Lower leg skin (tissue), 3 donors: ENCODE measurements at regions not wholly inside any gene's neighbourhood (a gene's known extent, or its start where the extent isn't known, plus 50 kb on each side); places are given as distances from the start of the nearest gene placed in this dataset.

Experiments
- POLR2A ChIP-seq, 2 donors: fragments of 450-650 bp; IDR thresholded peaks; one replicate each; pipeline ENCODE4 v1.6.1; 2016 to 2017; ENCODE audit warnings: antibody characterized with exemption in 2 of 2, mild to moderate bottlenecking in 1 of 2, moderate library complexity in 1 of 2
- TF ChIP-seq, protein P1 (sequence below), 3 donors: fragments of 450-650 bp; IDR thresholded peaks; one replicate each; pipeline ENCODE4 v1.5.1; 2016; ENCODE audit warnings: antibody characterized with exemption in 3 of 3, mild to moderate bottlenecking in 3 of 3, moderate library complexity in 2 of 3

DNA sequence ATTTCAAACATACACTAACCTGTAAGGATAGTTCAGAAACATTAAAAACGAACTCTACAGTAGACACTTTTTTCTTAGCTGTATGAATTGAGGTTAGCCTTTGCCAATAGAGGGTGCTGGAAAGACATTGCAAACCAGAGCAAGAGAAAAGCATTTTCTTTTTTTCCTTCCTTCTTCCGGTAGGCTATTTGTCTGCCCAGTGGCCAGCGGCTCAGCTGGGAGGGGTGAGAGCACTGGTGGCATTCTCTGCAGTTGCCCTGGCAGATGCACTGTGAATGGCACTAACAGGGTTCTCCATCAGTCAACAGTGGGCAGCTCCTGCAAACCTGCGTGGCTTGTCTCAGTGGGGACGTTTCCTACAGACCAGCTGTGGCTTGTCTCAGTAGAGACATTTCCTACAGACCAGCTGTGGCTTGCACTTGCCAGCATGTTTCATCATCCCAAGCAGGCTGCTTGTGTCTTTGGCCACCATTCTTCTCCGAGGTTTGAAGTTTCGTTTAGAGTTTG lies 984.5 kb upstream of the CDH18 start:
- TF ChIP-seq, protein P1, sequence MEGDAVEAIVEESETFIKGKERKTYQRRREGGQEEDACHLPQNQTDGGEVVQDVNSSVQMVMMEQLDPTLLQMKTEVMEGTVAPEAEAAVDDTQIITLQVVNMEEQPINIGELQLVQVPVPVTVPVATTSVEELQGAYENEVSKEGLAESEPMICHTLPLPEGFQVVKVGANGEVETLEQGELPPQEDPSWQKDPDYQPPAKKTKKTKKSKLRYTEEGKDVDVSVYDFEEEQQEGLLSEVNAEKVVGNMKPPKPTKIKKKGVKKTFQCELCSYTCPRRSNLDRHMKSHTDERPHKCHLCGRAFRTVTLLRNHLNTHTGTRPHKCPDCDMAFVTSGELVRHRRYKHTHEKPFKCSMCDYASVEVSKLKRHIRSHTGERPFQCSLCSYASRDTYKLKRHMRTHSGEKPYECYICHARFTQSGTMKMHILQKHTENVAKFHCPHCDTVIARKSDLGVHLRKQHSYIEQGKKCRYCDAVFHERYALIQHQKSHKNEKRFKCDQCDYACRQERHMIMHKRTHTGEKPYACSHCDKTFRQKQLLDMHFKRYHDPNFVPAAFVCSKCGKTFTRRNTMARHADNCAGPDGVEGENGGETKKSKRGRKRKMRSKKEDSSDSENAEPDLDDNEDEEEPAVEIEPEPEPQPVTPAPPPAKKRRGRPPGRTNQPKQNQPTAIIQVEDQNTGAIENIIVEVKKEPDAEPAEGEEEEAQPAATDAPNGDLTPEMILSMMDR (IDR thresholded peaks at IDR 0.05), result no peak
- TF ChIP-seq POLR2A (IDR thresholded peaks at IDR 0.05), result no peak
